Right atrium auricular region (tissue), 2 donors: ENCODE measurements at regions not wholly inside any gene's neighbourhood (a gene's known extent, or its start where the extent isn't known, plus 50 kb on each side); places are given as distances from the start of the nearest gene placed in this dataset.

Experiments
- DNase-seq: peaks from one replicate; pipeline ENCODE4 v3.0.0-alpha.2; 2019; ENCODE audit warnings: low spot score
- H3K27ac ChIP-seq, 2 donors: fragments of 200-600 bp; sonication (generic); 1 replicate in 1 of 2; 2 replicates in 1 of 2; pipeline ENCODE4 v1.5.1; 2016 to 2019
- H3K27me3 ChIP-seq, 2 donors: fragments of 200-600 bp; sonication (generic); one replicate each; pipeline versions ENCODE4 v1.5.1 to v1.6.0; 2017 to 2019
- H3K36me3 ChIP-seq: fragments of 200-600 bp; sonication (generic); one replicate; pipeline ENCODE4 v1.5.1; 2016
- H3K4me1 ChIP-seq, 2 donors: fragments of 200-600 bp; sonication (generic); one replicate each; pipeline versions ENCODE4 v1.5.1 to v1.6.0; 2017 to 2019
- H3K4me3 ChIP-seq, 2 donors: fragments of 200-600 bp; sonication (generic); 1 replicate in 1 of 2; 2 replicates in 1 of 2; pipeline ENCODE4 v1.5.1; 2017 to 2019; ENCODE audit warnings: mild to moderate bottlenecking in 1 of 2, moderate library complexity in 1 of 2
- H3K9me3 ChIP-seq, 2 donors: fragments of 200-600 bp; sonication (generic); one replicate each; pipeline ENCODE4 v1.5.1; 2019
- CTCF ChIP-seq, 2 donors: fragments of 200-600 bp; sonication (generic); IDR thresholded peaks; one replicate each; pipeline ENCODE4 v1.5.1; 2019; ENCODE audit warnings: antibody characterized with exemption in 2 of 2

DNA sequence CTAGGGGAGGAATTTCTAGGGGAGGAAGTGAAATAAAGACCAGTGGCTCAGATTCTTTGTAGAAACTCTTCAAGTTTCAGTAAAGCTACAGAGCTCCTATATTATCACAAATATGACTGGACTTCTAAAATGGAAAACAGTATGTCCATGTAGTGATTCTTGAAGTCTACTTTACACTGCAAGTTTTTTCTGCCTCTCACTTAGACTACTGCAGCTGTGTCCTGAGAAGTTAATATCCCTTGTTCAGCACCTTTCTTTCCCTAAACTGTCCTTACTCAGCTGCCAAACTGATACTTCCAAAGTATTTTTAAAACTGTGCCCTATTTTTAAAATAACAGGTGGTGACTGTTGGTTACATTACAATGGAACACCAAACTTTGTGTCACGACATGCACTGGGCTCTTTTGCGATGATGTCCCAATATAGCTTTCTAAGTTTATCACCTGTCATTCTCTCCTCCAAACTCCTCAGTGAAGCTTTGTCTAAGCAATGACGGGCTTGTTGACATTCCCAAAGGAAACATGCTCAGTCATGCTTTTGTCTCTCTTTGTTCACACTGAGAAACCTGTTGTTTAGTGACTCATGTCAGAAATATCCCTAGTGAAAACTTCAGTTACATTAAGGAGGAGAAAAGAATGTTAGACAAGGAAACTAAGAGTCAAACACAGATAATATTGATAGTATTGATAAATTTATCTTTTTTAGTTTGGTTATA lies 341.1 kb downstream of the ARL6IP6 start:
- no peak for TF ChIP-seq CTCF (IDR thresholded peaks at IDR 0.05)

GRCh38 chr2:153057743-153058142 lies 339.3 kb downstream of the ARL6IP6 start:
- no peaks in the 10 kb centered on the region for H3K36me3 ChIP-seq
- no peaks in the 10 kb centered on the region for H3K4me1 ChIP-seq
- TF ChIP-seq CTCF (IDR thresholded peaks at IDR 0.05): no peak
- H3K27me3 ChIP-seq: no peaks in the 10 kb centered on the region
- H3K9me3 ChIP-seq: no peaks in the 10 kb centered on the region
- H3K4me3 ChIP-seq: no peak overlapping the region
- no peak for DNase-seq
- H3K27ac ChIP-seq: no peak overlapping the region

More for the DNA sequence above, 341.1 kb downstream of the ARL6IP6 start:
- H3K27ac ChIP-seq: no peak overlapping the region
- H3K9me3 ChIP-seq: no peaks in the 10 kb centered on the region
- no peaks in the 10 kb centered on the region for H3K36me3 ChIP-seq
- no peaks in the 10 kb centered on the region for H3K4me1 ChIP-seq
- no peaks in the 10 kb centered on the region for H3K27me3 ChIP-seq
- no peak for DNase-seq
- no peak overlapping the region for H3K4me3 ChIP-seq

GRCh38 chr2:153055182-153055581 lies 336.8 kb downstream of the ARL6IP6 start:
- Histone ChIP-seq H3K9me3 (no peaks in the 10 kb centered on the region), H3K4me3 (no peak overlapping the region), H3K36me3 (no peaks in the 10 kb centered on the region), H3K27me3 (no peaks in the 10 kb centered on the region), H3K27ac (no peak overlapping the region), H3K4me1 (no peaks in the 10 kb centered on the region)
- DNase-seq: no peak
- no peak for TF ChIP-seq CTCF (IDR thresholded peaks at IDR 0.05)

DNA sequence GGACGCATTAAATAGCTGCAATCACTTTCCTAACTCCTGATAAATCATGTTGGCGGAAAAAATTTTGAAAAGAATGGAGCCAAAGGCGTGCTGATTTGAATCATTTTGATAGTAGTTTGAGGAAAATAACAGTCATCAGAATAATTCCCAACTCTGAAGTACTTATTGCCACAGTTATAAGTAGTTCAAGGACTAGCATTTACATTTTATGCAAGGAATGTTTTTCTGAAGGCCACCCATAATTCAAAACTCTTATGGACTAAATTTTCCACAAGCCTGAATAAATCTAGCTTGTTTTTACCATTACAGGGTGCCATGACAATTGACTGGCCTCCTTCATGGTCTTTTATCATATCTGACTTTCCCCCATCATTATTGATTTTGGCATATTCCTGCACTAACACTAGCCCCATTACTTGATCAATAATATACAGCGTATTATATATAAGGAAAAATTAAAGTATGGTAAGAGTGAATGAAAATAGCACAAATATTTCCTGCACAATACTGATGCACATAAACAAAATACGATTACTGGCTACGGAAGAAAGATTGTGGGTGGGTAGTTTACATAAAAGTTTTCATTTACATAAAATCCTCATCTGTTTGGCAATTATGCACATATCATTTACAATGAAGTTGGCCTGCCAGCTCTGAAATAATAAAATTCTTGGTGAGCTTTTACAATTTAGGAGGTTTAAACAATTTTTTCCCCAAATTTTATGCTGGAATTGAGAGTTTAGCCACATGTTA lies 334.6 kb downstream of the ARL6IP6 start:
- H3K4me3 ChIP-seq: no peak overlapping the region
- no peaks in the 10 kb centered on the region for H3K36me3 ChIP-seq
- TF ChIP-seq CTCF (IDR thresholded peaks at IDR 0.05): no peak
- H3K9me3 ChIP-seq: no peaks in the 10 kb centered on the region
- H3K27me3 ChIP-seq: no peaks in the 10 kb centered on the region
- no peak overlapping the region for H3K27ac ChIP-seq
- H3K4me1 ChIP-seq: no peaks in the 10 kb centered on the region
- no peak for DNase-seq

DNA sequence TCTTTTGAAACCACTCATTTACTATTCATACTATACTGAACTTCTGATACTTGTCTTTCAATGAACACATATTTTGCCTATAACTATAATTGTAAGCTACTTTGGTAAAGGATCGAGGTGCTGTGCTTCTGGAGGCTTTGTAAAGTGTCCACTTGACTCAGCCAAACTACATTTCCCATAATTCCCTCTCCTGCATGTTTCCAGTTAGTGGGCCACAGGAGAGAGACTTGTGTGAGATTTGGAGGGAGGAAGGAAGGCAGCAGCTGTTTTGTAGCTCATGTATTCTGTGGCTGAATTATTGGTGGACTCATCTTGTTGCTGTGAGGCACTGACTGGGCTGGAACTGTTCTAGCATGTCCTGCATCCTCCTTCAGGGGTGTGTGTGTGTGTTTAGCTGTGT lies 328.8 kb downstream of the ARL6IP6 start:
- H3K4me3 ChIP-seq: no peak overlapping the region
- H3K27me3 ChIP-seq: no peaks in the 10 kb centered on the region
- H3K9me3 ChIP-seq: no peaks in the 10 kb centered on the region
- no peaks in the 10 kb centered on the region for H3K36me3 ChIP-seq
- no peak for DNase-seq
- no peaks in the 10 kb centered on the region for H3K4me1 ChIP-seq
- H3K27ac ChIP-seq: no peak overlapping the region
- no peak for TF ChIP-seq CTCF (IDR thresholded peaks at IDR 0.05)
